ENCODE measurements at regions not wholly inside any gene's neighbourhood (a gene's known extent, or its start where the extent isn't known, plus 50 kb on each side); places are given as distances from the start of the nearest gene placed in this dataset.

- H3K9me3 Mint-ChIP-seq (ENCODE audit: low read depth, unreplicated experiment), result peaks cover 2% of the 10 kb centered on the region
- intact Hi-C loops (cut with micrococcal nuclease; ENCODE audit: unreplicated experiment), result no loop called here
- no peak for DNase-seq
- no peak for TF ChIP-seq CTCF (IDR thresholded peaks at IDR 0.05; ENCODE audit: unreplicated experiment)
- no peaks in the 10 kb centered on the region for H3K36me3 Mint-ChIP-seq (ENCODE audit: insufficient read depth, unreplicated experiment)
- H3K27ac Mint-ChIP-seq (ENCODE audit: unreplicated experiment), result no peak overlapping the region
- no peak overlapping the region for H3K4me3 Mint-ChIP-seq (ENCODE audit: low read depth, unreplicated experiment)
- no peaks in the 10 kb centered on the region for H3K27me3 Mint-ChIP-seq (ENCODE audit: unreplicated experiment)
- CTCF ChIA-PET, result no interaction called here
- BruUV-seq (replicated peaks), result no TSS peak
- peaks cover 22% of the 10 kb centered on the region for H3K4me1 Mint-ChIP-seq (ENCODE audit: low read depth, unreplicated experiment)
Observed at GRCh38 chr1:218783916-218784315, 389.8 kb upstream of the LYPLAL1 start.

- H3K27me3 Mint-ChIP-seq (ENCODE audit: unreplicated experiment), result no peaks in the 10 kb centered on the region
- H3K9me3 Mint-ChIP-seq (ENCODE audit: low read depth, unreplicated experiment), result peaks cover 7% of the 10 kb centered on the region
- intact Hi-C loops (cut with micrococcal nuclease; ENCODE audit: unreplicated experiment), result no loop called here
- no peak for DNase-seq
- H3K4me3 Mint-ChIP-seq (ENCODE audit: low read depth, unreplicated experiment), result no peak overlapping the region
- no peak overlapping the region for H3K27ac Mint-ChIP-seq (ENCODE audit: unreplicated experiment)
- no TSS peak for BruUV-seq (replicated peaks)
- no peak for TF ChIP-seq CTCF (IDR thresholded peaks at IDR 0.05; ENCODE audit: unreplicated experiment)
- CTCF ChIA-PET, result no interaction called here
- H3K36me3 Mint-ChIP-seq (ENCODE audit: insufficient read depth, unreplicated experiment), result no peaks in the 10 kb centered on the region
- peaks cover 8% of the 10 kb centered on the region for H3K4me1 Mint-ChIP-seq (ENCODE audit: low read depth, unreplicated experiment)
Observed at GRCh38 chr1:218785928-218786327, 387.8 kb upstream of the LYPLAL1 start.

- Mint-ChIP-seq H3K27me3 (ENCODE audit: unreplicated experiment) (no peaks in the 10 kb centered on the region), H3K27ac (ENCODE audit: unreplicated experiment) (no peak overlapping the region), H3K4me1 (ENCODE audit: low read depth, unreplicated experiment) (no peaks in the 10 kb centered on the region), H3K9me3 (ENCODE audit: low read depth, unreplicated experiment) (peaks cover 7% of the 10 kb centered on the region), H3K36me3 (ENCODE audit: insufficient read depth, unreplicated experiment) (no peaks in the 10 kb centered on the region), H3K4me3 (ENCODE audit: low read depth, unreplicated experiment) (no peak overlapping the region)
- no peak for DNase-seq
- intact Hi-C loops (cut with micrococcal nuclease; ENCODE audit: unreplicated experiment), result no loop called here
- TF ChIP-seq CTCF (IDR thresholded peaks at IDR 0.05; ENCODE audit: unreplicated experiment), result no peak
- BruUV-seq (replicated peaks), result no TSS peak
- CTCF ChIA-PET, result no interaction called here
Observed at GRCh38 chr1:218787826-218788225, 385.9 kb upstream of the LYPLAL1 start.

GRCh38 chr1:218796773-218797172, 376.9 kb upstream of the LYPLAL1 start:
- no TSS peak for BruUV-seq (replicated peaks)
- no peaks in the 10 kb centered on the region for H3K36me3 Mint-ChIP-seq (ENCODE audit: insufficient read depth, unreplicated experiment)
- no peak for TF ChIP-seq CTCF (IDR thresholded peaks at IDR 0.05; ENCODE audit: unreplicated experiment)
- CTCF ChIA-PET, result no interaction called here
- H3K4me1 Mint-ChIP-seq (ENCODE audit: low read depth, unreplicated experiment), result peaks cover 11% of the 10 kb centered on the region
- intact Hi-C loops (cut with micrococcal nuclease; ENCODE audit: unreplicated experiment), result no loop called here
- H3K4me3 Mint-ChIP-seq (ENCODE audit: low read depth, unreplicated experiment), result no peak overlapping the region
- no peak overlapping the region for H3K27ac Mint-ChIP-seq (ENCODE audit: unreplicated experiment)
- H3K9me3 Mint-ChIP-seq (ENCODE audit: low read depth, unreplicated experiment), result no peaks in the 10 kb centered on the region
- no peak for DNase-seq
- no peaks in the 10 kb centered on the region for H3K27me3 Mint-ChIP-seq (ENCODE audit: unreplicated experiment)

- BruUV-seq (replicated peaks), result no TSS peak
- Mint-ChIP-seq H3K36me3 (ENCODE audit: insufficient read depth, unreplicated experiment) (no peaks in the 10 kb centered on the region), H3K9me3 (ENCODE audit: low read depth, unreplicated experiment) (no peaks in the 10 kb centered on the region), H3K4me3 (ENCODE audit: low read depth, unreplicated experiment) (no peak overlapping the region), H3K27me3 (ENCODE audit: unreplicated experiment) (no peaks in the 10 kb centered on the region), H3K27ac (ENCODE audit: unreplicated experiment) (no peak overlapping the region), H3K4me1 (ENCODE audit: low read depth, unreplicated experiment) (peaks cover 41% of the 10 kb centered on the region)
- CTCF ChIA-PET, result no interaction called here
- TF ChIP-seq CTCF (IDR thresholded peaks at IDR 0.05; ENCODE audit: unreplicated experiment), result no peak
- intact Hi-C loops (cut with micrococcal nuclease; ENCODE audit: unreplicated experiment), result no loop called here
- no peak for DNase-seq
Observed at GRCh38 chr1:218802799-218803198, 370.9 kb upstream of the LYPLAL1 start.
